HL-60 (cell line): ENCODE measurements at regions not wholly inside any gene's neighbourhood (a gene's known extent, or its start where the extent isn't known, plus 50 kb on each side); places are given as distances from the start of the nearest gene placed in this dataset.

Experiments used
- DNase-seq, 2 experiments: peaks; one replicate each; pipeline ENCODE4 v3.0.0-alpha.2; 2010 to 2020; ENCODE audit warnings: low read depth in 1 of 2, low spot score in 1 of 2
- H3K27ac ChIP-seq: fragments of 250-450 bp; sonication (Bioruptor Pico); replicated peaks from 2 replicates; pipeline ENCODE4 v1.5.1; 2020; ENCODE audit warnings: mild to moderate bottlenecking, moderate library complexity
- H3K27me3 ChIP-seq: fragments of 250-450 bp; sonication (Bioruptor Pico); 2 replicates; pipeline ENCODE4 v1.5.1; 2021; ENCODE audit warnings: mild to moderate bottlenecking, moderate library complexity; ENCODE audit not compliant: insufficient read depth, poor library complexity, severe bottlenecking
- H3K4me3 ChIP-seq: replicated peaks from 2 replicates; pipeline ENCODE4 v1.5.1; 2011; ENCODE audit warnings: mild to moderate bottlenecking, control low read depth, low read length; ENCODE audit not compliant: insufficient read depth
- GABPA ChIP-seq: IDR thresholded peaks from 2 replicates; pipeline ENCODE4 v1.6.1; 2012; ENCODE audit warnings: low read depth
- POLR2AphosphoS5 ChIP-seq: IDR thresholded peaks from 2 replicates; pipeline ENCODE4 v1.6.1; 2012; ENCODE audit warnings: low read depth
- SPI1 ChIP-seq: IDR thresholded peaks from 2 replicates; pipeline ENCODE4 v1.6.1; 2012; ENCODE audit warnings: low read depth, mild to moderate bottlenecking, borderline replicate concordance
- TF ChIP-seq, protein P1 (sequence below): IDR thresholded peaks from one replicate; pipeline ENCODE4 v1.5.1; 2011; ENCODE audit warnings: low read length, control low read depth, inconsistent platforms; ENCODE audit not compliant: insufficient read depth
- TF ChIP-seq, protein P2 (sequence below): IDR thresholded peaks from 2 replicates; pipeline ENCODE4 v1.6.1; 2012; ENCODE audit warnings: low read depth; ENCODE audit not compliant: insufficient replicate concordance

DNA sequence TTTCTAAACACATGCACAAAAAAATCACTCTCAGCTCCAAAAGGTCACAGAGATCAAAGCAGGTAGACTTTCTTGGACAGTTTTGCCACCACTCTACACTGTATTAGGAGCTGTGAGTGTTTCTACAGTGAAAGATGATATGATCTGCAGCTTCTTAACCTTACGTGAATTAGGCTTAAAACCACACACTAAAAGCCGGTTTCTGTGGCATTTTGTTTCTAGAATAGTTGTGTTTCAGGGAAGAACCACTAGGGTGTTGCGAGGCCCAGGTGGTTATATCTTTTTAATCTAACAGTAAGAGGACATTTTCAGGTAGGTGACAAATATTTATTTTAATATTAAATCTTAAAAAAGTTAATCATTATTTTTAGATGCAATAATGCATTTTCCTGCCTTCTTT is 216.4 kb downstream of the KLF5 start:
- H3K4me3 ChIP-seq: no peak overlapping the region
- no peaks in the 10 kb centered on the region for H3K27me3 ChIP-seq
- TF ChIP-seq, protein P1, sequence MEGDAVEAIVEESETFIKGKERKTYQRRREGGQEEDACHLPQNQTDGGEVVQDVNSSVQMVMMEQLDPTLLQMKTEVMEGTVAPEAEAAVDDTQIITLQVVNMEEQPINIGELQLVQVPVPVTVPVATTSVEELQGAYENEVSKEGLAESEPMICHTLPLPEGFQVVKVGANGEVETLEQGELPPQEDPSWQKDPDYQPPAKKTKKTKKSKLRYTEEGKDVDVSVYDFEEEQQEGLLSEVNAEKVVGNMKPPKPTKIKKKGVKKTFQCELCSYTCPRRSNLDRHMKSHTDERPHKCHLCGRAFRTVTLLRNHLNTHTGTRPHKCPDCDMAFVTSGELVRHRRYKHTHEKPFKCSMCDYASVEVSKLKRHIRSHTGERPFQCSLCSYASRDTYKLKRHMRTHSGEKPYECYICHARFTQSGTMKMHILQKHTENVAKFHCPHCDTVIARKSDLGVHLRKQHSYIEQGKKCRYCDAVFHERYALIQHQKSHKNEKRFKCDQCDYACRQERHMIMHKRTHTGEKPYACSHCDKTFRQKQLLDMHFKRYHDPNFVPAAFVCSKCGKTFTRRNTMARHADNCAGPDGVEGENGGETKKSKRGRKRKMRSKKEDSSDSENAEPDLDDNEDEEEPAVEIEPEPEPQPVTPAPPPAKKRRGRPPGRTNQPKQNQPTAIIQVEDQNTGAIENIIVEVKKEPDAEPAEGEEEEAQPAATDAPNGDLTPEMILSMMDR: no peak
- TF ChIP-seq, protein P2, sequence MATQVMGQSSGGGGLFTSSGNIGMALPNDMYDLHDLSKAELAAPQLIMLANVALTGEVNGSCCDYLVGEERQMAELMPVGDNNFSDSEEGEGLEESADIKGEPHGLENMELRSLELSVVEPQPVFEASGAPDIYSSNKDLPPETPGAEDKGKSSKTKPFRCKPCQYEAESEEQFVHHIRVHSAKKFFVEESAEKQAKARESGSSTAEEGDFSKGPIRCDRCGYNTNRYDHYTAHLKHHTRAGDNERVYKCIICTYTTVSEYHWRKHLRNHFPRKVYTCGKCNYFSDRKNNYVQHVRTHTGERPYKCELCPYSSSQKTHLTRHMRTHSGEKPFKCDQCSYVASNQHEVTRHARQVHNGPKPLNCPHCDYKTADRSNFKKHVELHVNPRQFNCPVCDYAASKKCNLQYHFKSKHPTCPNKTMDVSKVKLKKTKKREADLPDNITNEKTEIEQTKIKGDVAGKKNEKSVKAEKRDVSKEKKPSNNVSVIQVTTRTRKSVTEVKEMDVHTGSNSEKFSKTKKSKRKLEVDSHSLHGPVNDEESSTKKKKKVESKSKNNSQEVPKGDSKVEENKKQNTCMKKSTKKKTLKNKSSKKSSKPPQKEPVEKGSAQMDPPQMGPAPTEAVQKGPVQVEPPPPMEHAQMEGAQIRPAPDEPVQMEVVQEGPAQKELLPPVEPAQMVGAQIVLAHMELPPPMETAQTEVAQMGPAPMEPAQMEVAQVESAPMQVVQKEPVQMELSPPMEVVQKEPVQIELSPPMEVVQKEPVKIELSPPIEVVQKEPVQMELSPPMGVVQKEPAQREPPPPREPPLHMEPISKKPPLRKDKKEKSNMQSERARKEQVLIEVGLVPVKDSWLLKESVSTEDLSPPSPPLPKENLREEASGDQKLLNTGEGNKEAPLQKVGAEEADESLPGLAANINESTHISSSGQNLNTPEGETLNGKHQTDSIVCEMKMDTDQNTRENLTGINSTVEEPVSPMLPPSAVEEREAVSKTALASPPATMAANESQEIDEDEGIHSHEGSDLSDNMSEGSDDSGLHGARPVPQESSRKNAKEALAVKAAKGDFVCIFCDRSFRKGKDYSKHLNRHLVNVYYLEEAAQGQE: no peak
- no peak for TF ChIP-seq GABPA
- no peak for TF ChIP-seq POLR2AphosphoS5
- TF ChIP-seq SPI1: no peak
- H3K27ac ChIP-seq: no peak overlapping the region
- DNase-seq: no peak

DNA sequence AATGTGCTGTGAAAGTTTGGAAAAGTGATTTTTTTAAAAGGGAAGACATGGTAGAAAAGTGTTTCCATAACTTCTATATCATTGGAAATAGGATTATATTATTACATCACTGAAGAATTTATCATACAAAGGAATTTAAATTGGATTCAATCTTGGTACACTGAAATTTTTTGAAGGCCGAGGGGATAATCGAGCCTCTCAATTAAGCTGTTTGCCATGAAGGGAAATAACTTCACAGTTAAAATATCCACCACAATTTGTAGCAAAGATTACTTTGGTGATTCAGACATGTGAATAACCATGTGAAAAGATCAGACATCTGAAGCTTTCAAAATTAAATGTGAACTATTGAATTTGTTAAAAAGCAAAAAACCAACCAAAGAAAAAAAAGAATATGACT is 215.3 kb downstream of the KLF5 start:
- H3K4me3 ChIP-seq: no peak overlapping the region
- no peaks in the 10 kb centered on the region for H3K27me3 ChIP-seq
- no peak overlapping the region for H3K27ac ChIP-seq
- TF ChIP-seq, protein P1: no peak
- TF ChIP-seq GABPA (no peak), POLR2AphosphoS5 (no peak), SPI1 (no peak)
- TF ChIP-seq, protein P2: no peak
- DNase-seq: no peak

DNA sequence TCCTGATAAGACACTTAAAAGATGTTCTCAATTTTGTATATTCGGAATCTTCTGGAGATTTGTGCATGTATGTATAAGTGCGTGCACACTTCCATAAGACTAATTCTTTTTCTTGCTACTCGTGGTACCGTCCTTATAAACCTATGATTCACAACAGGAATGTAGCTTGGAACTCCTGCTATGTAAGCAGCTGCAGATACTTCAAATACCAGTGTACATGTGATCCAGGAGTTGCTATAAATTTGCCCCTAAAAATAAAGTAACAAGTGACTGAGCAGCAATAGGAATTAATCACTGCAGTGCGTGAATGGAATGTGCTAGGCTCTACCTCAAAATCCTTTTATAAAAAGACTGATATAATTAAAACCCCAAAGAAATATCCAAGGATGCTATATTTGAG is 214.9 kb downstream of the KLF5 start:
- DNase-seq: no peak
- no peak overlapping the region for H3K4me3 ChIP-seq
- H3K27me3 ChIP-seq: no peaks in the 10 kb centered on the region
- TF ChIP-seq SPI1 (no peak), GABPA (no peak), POLR2AphosphoS5 (no peak)
- TF ChIP-seq, protein P2: no peak
- TF ChIP-seq, protein P1: no peak
- no peak overlapping the region for H3K27ac ChIP-seq
